K562 (cell line): ENCODE measurements at regions not wholly inside any gene's neighbourhood (a gene's known extent, or its start where the extent isn't known, plus 50 kb on each side); places are given as distances from the start of the nearest gene placed in this dataset.

Experiments
- ARNT ChIP-seq, 2 experiments: fragments of 450-650 bp; IDR thresholded peaks; 2 replicates each; pipeline ENCODE4 v1.6.1; 2016; ENCODE audit warnings: mild to moderate bottlenecking in 1 of 2
- HDAC1 ChIP-seq, 2 experiments: fragments of 450-650 bp; IDR thresholded peaks; 2 replicates each; pipeline ENCODE4 v1.6.1; 2016 to 2017; ENCODE audit warnings: inconsistent platforms in 1 of 2, mild to moderate bottlenecking in 1 of 2, moderate library complexity in 1 of 2
- KAT7 ChIP-seq: sonication (generic); formaldehyde crosslinking; IDR thresholded peaks from 2 replicates; pipeline ENCODE4 v1.8.0; 2022; ENCODE audit warnings: missing genetic modification reagents, mild to moderate bottlenecking, borderline replicate concordance
- NFYB ChIP-seq: IDR thresholded peaks from 2 replicates; pipeline ENCODE4 v1.6.1; 2011; ENCODE audit warnings: mild to moderate bottlenecking, moderate library complexity; ENCODE audit not compliant: insufficient read length; ENCODE audit errors: extremely low read depth
- PHB2 ChIP-seq: fragments of 450-650 bp; IDR thresholded peaks from 2 replicates; pipeline ENCODE4 v1.6.1; 2017; ENCODE audit warnings: low read depth
- POLR2A ChIP-seq: fragments of 450-650 bp; conservative IDR thresholded peaks from 2 replicates; pipeline ENCODE4 v1.6.1; 2016
- PYGO2 ChIP-seq: fragments of 450-650 bp; IDR thresholded peaks from 2 replicates; pipeline ENCODE4 v1.6.1; 2016; ENCODE audit warnings: mild to moderate bottlenecking, missing genetic modification characterization, moderate library complexity, missing compliant biosample characterization
- RBBP5 ChIP-seq: fragments of 200-600 bp; sonication (generic); IDR thresholded peaks from 2 replicates; pipeline ENCODE4 v1.6.1; 2012; ENCODE audit warnings: borderline replicate concordance, mild to moderate bottlenecking, low read length, control low read depth, inconsistent platforms; ENCODE audit not compliant: insufficient read depth, poor library complexity, severe bottlenecking
- TF ChIP-seq, protein P1 (sequence below), 3 experiments: IDR thresholded peaks in 2 of 3; conservative IDR thresholded peaks in 1 of 3; 2 replicates each; pipeline ENCODE4 v1.5.1; 2011 to 2012; ENCODE audit warnings: low read length in 3 of 3, mild to moderate bottlenecking in 3 of 3, control low read depth in 2 of 3, improper control_type of control experiment in 1 of 3, inconsistent platforms in 1 of 3, low read depth in 1 of 3, mixed read lengths in 1 of 3, moderate library complexity in 1 of 3; ENCODE audit not compliant: insufficient read depth in 2 of 3

DNA sequence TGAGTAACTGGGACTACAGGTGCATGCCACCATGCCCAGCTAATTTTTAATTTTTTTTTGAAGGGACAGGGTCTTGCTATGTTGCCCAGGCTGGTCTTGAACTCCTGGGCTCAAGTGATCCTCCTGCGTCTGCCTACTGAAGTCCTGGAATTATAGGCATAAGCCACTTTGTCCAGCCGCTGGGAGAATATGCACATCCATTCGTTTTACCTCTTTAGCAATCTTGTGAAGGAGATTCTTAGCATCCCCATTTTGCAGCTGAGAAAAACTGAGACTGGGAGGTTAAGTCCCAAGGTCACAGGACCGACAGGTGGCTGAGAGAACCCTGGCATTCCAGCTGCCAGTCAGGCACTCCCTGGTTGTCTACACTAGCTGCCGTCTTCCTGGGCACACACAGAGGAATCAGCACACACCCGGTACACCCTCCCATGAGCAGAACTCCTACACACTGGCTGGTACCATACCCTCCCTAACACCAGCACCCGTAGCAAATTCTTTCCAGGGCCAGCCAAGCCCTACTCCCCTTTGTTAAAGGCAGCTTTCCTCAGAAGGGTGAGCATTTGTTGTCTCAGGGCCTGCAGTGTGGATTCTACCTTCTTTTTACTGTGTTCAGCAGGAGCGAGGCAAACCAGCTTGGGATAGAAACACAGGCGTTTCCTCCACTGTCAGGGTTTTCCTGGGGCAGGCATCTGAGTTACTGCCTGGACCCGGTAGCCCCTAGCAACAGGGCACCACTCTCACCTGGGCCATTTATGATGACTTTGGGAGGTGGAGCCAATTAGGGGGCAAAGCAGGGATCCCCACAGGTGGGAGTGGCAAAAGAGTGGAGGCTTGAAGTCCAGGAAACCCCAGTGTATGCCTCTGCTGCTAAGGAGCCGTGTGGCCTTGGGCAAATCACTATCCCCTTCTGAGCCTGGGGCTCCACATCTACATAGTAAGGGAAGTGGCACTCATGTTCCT lies 70.2 kb downstream of the IRF2BPL start:
- TF ChIP-seq NFYB: no peak
- no peak for TF ChIP-seq RBBP5
- TF ChIP-seq PHB2: no peak
- TF ChIP-seq, protein P1, sequence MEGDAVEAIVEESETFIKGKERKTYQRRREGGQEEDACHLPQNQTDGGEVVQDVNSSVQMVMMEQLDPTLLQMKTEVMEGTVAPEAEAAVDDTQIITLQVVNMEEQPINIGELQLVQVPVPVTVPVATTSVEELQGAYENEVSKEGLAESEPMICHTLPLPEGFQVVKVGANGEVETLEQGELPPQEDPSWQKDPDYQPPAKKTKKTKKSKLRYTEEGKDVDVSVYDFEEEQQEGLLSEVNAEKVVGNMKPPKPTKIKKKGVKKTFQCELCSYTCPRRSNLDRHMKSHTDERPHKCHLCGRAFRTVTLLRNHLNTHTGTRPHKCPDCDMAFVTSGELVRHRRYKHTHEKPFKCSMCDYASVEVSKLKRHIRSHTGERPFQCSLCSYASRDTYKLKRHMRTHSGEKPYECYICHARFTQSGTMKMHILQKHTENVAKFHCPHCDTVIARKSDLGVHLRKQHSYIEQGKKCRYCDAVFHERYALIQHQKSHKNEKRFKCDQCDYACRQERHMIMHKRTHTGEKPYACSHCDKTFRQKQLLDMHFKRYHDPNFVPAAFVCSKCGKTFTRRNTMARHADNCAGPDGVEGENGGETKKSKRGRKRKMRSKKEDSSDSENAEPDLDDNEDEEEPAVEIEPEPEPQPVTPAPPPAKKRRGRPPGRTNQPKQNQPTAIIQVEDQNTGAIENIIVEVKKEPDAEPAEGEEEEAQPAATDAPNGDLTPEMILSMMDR (IDR thresholded peaks at IDR 0.05 in 2 of 3, conservative IDR thresholded peaks at IDR 0.05 in 1 of 3; ENCODE audit: insufficient read depth in 2 of 3, low read depth in 1 of 3, low read length in 3 of 3): no peak
- TF ChIP-seq POLR2A: no peak
- TF ChIP-seq HDAC1 (IDR thresholded peaks at IDR 0.05): no peak
- no peak for TF ChIP-seq ARNT (IDR thresholded peaks at IDR 0.05)
- TF ChIP-seq PYGO2 (tag): no peak
- no peak for TF ChIP-seq KAT7 (CRISPR knock-in tag)
